SK-N-SH treated with all-trans-retinoic acid at 6 μM for 48 hours (cell line): ENCODE measurements at regions not wholly inside any gene's neighbourhood (a gene's known extent, or its start where the extent isn't known, plus 50 kb on each side); places are given as distances from the start of the nearest gene placed in this dataset.

ENCODE experiments used
- ATAC-seq: fragments of 200-7000 bp; cut with Tn5 transposase; 3 replicates; pipeline ENCODE4 v1.9.1; 2020; ENCODE audit warnings: mild to moderate bottlenecking, moderate library complexity
- ARNTL ChIP-seq: fragments of 450-650 bp; formaldehyde crosslinking; IDR thresholded peaks from 2 replicates; pipeline ENCODE4 v1.5.0; 2020; ENCODE audit warnings: low read depth, mild to moderate bottlenecking, moderate library complexity, borderline replicate concordance
- BACH2 ChIP-seq: fragments of 250-450 bp; sonication (Bioruptor Pico); IDR thresholded peaks from 2 replicates; pipeline ENCODE4 v1.9.0; 2021; ENCODE audit warnings: mild to moderate bottlenecking, borderline replicate concordance
- CREB5 ChIP-seq: fragments of 250-450 bp; sonication (Bioruptor Pico); IDR thresholded peaks from 2 replicates; pipeline ENCODE4 v1.5.1; 2020; ENCODE audit warnings: low read depth, mild to moderate bottlenecking, moderate library complexity
- CSDC2 ChIP-seq: fragments of 250-450 bp; sonication (Bioruptor Pico); IDR thresholded peaks from 2 replicates; pipeline ENCODE4 v1.5.0; 2020; ENCODE audit warnings: mild to moderate bottlenecking, moderate library complexity
- CSRNP3 ChIP-seq: fragments of 250-450 bp; sonication (Bioruptor Pico); IDR thresholded peaks from 2 replicates; pipeline ENCODE4 v1.5.1; 2021; ENCODE audit warnings: mild to moderate bottlenecking, moderate library complexity
- GLIS3 ChIP-seq: fragments of 250-450 bp; sonication (Bioruptor Pico); IDR thresholded peaks from 2 replicates; pipeline ENCODE4 v1.5.0; 2020; ENCODE audit warnings: mild to moderate bottlenecking, moderate library complexity
- ISL1 ChIP-seq: fragments of 250-450 bp; sonication (Bioruptor Pico); IDR thresholded peaks from 2 replicates; pipeline ENCODE4 v2.1.2; 2022; ENCODE audit warnings: mild to moderate bottlenecking, moderate library complexity
- OSR1 ChIP-seq: fragments of 250-450 bp; sonication (Bioruptor Pico); IDR thresholded peaks from 2 replicates; pipeline ENCODE4 v1.8.0; 2022; ENCODE audit warnings: moderate library complexity, mild to moderate bottlenecking, inconsistent platforms
- PATZ1 ChIP-seq: fragments of 250-450 bp; sonication (Bioruptor Pico); IDR thresholded peaks from 2 replicates; pipeline ENCODE4 v1.8.0; 2020; ENCODE audit warnings: mild to moderate bottlenecking, moderate library complexity, borderline replicate concordance
- POU6F1 ChIP-seq: fragments of 250-450 bp; sonication (Bioruptor Pico); IDR thresholded peaks from 2 replicates; pipeline ENCODE4 v1.8.0; 2021; ENCODE audit warnings: low read depth, mild to moderate bottlenecking, moderate library complexity, borderline replicate concordance
- PPARA ChIP-seq: fragments of 250-450 bp; sonication (Bioruptor Pico); IDR thresholded peaks from 2 replicates; pipeline ENCODE4 v1.5.0; 2020; ENCODE audit warnings: mild to moderate bottlenecking, borderline replicate concordance
- SNAI2 ChIP-seq: fragments of 250-450 bp; sonication (Bioruptor Pico); IDR thresholded peaks from 2 replicates; pipeline ENCODE4 v1.5.0; 2020; ENCODE audit warnings: mild to moderate bottlenecking, moderate library complexity
- TCF4 ChIP-seq: fragments of 250-450 bp; sonication (Bioruptor Pico); IDR thresholded peaks from 2 replicates; pipeline ENCODE4 v1.8.0; 2021; ENCODE audit warnings: mild to moderate bottlenecking, moderate library complexity, borderline replicate concordance
- TOX ChIP-seq: fragments of 250-450 bp; sonication (Bioruptor Pico); IDR thresholded peaks from 2 replicates; pipeline ENCODE4 v1.8.0; 2021; ENCODE audit warnings: mild to moderate bottlenecking, moderate library complexity, borderline replicate concordance
- TSHZ2 ChIP-seq: fragments of 250-450 bp; sonication (Bioruptor Pico); IDR thresholded peaks from 2 replicates; pipeline ENCODE4 v1.5.0; 2020; ENCODE audit warnings: mild to moderate bottlenecking, moderate library complexity
- ZC3H10 ChIP-seq: fragments of 250-450 bp; sonication (Bioruptor Pico); IDR thresholded peaks from 2 replicates; pipeline ENCODE4 v1.5.1; 2021; ENCODE audit warnings: mild to moderate bottlenecking, moderate library complexity
- ZFP3 ChIP-seq: fragments of 250-450 bp; sonication (Bioruptor Pico); IDR thresholded peaks from 2 replicates; pipeline ENCODE4 v1.5.0; 2020; ENCODE audit warnings: mild to moderate bottlenecking, moderate library complexity
- ZFP30 ChIP-seq: fragments of 450-650 bp; formaldehyde crosslinking; IDR thresholded peaks from 2 replicates; pipeline ENCODE4 v1.5.0; 2022; ENCODE audit warnings: mild to moderate bottlenecking, moderate library complexity
- ZNF565 ChIP-seq: fragments of 450-650 bp; formaldehyde crosslinking; conservative IDR thresholded peaks from 2 replicates; pipeline ENCODE4 v1.5.0; 2020; ENCODE audit warnings: low read depth, mild to moderate bottlenecking, moderate library complexity
- ZNF70 ChIP-seq: fragments of 450-650 bp; formaldehyde crosslinking; IDR thresholded peaks from 2 replicates; pipeline ENCODE4 v1.5.0; 2020; ENCODE audit warnings: mild to moderate bottlenecking, moderate library complexity
- ZNF8 ChIP-seq: fragments of 450-650 bp; formaldehyde crosslinking; IDR thresholded peaks from 2 replicates; pipeline ENCODE4 v1.5.0; 2020; ENCODE audit warnings: mild to moderate bottlenecking, moderate library complexity

GRCh38 chr15:25597571-25597970 lies 158.7 kb upstream of the UBE3A start:
- no peak for ATAC-seq
- TF ChIP-seq ZNF8 (CRISPR knock-in tag), result no peak
- TF ChIP-seq BACH2 (CRISPR knock-in tag), result no peak
- TF ChIP-seq OSR1 (CRISPR knock-in tag), result no peak
- TF ChIP-seq TOX (CRISPR knock-in tag), result no peak
- no peak for TF ChIP-seq ISL1 (CRISPR knock-in tag)
- TF ChIP-seq TSHZ2, result no peak
- no peak for TF ChIP-seq CSRNP3 (CRISPR knock-in tag)
- no peak for TF ChIP-seq SNAI2 (CRISPR knock-in tag)
- no peak for TF ChIP-seq PPARA (CRISPR knock-in tag)
- TF ChIP-seq TCF4, result no peak
- no peak for TF ChIP-seq PATZ1 (CRISPR knock-in tag)
- TF ChIP-seq CSDC2 (CRISPR knock-in tag), result no peak
- TF ChIP-seq CREB5, result no peak
- no peak for TF ChIP-seq ZNF565
- TF ChIP-seq ZFP30 (CRISPR knock-in tag), result no peak
- TF ChIP-seq ZC3H10, result no peak
- no peak for TF ChIP-seq ZNF70 (CRISPR knock-in tag)
- no peak for TF ChIP-seq POU6F1 (CRISPR knock-in tag)
- no peak for TF ChIP-seq GLIS3 (CRISPR knock-in tag)
- TF ChIP-seq, all 23 proteins: peak for 0

- no peak for ATAC-seq
- TF ChIP-seq POU6F1 (CRISPR knock-in tag), result no peak
- no peak for TF ChIP-seq CSRNP3 (CRISPR knock-in tag)
- no peak for TF ChIP-seq ZFP3
- no peak for TF ChIP-seq OSR1 (CRISPR knock-in tag)
- no peak for TF ChIP-seq TCF4
- TF ChIP-seq ISL1 (CRISPR knock-in tag), result no peak
- TF ChIP-seq CREB5, result no peak
- no peak for TF ChIP-seq TSHZ2
- no peak for TF ChIP-seq ARNTL (CRISPR knock-in tag)
- no peak for TF ChIP-seq ZNF8 (CRISPR knock-in tag)
- TF ChIP-seq ZC3H10, result no peak
These were observed 158.1 kb upstream of the UBE3A start for GRCh38 chr15:25596644-25597562.
